Pancreas (tissue), 10 donors: ENCODE measurements at regions not wholly inside any gene's neighbourhood (a gene's known extent, or its start where the extent isn't known, plus 50 kb on each side); places are given as distances from the start of the nearest gene placed in this dataset.

Source experiments
- ATAC-seq, 4 donors: fragments of 200-7000 bp; cut with Tn5 transposase; one replicate each; pipeline versions ENCODE4 v1.8.0 to v1.9.1; 2020; ENCODE audit warnings: mild to moderate bottlenecking in 4 of 4, moderate library complexity in 4 of 4
- DNase-seq, 6 donors: peaks; one replicate each; pipeline ENCODE4 v3.0.0-alpha.2; 2020
- FAIRE-seq: peaks from 2 replicates; lab custom pipeline; 2012; peaks lifted over from hg19 to GRCh38; lab: Jason Lieb, UNC
- H3K27ac ChIP-seq, 4 donors: fragments of 200-600 bp; sonication (generic); 1 replicate in 3 of 4; 2 replicates in 1 of 4; pipeline versions ENCODE4 v1.5.0 to v1.8.0; 2020
- H3K27me3 ChIP-seq, 4 donors: fragments of 200-600 bp; one replicate each; pipeline ENCODE4 v1.8.0; 2021
- H3K36me3 ChIP-seq, 3 donors: fragments of 200-600 bp; sonication (generic) in 1 of 3; one replicate each; pipeline versions ENCODE4 v1.5.0 to v1.8.0; 2020 to 2021
- H3K4me1 ChIP-seq, 3 donors: fragments of 200-600 bp; one replicate each; pipeline ENCODE4 v1.8.0; 2021
- H3K4me3 ChIP-seq, 4 donors: fragments of 200-600 bp; sonication (generic) in 2 of 4; one replicate each; pipeline versions ENCODE4 v1.5.0 to v1.8.0; 2020 to 2021
- H3K9me3 ChIP-seq, 4 donors: fragments of 200-600 bp; one replicate each; pipeline ENCODE4 v1.8.0; 2021
- CTCF ChIP-seq, 4 donors: fragments of 200-600 bp; sonication (generic) in 3 of 4; IDR thresholded peaks; one replicate each; pipeline versions ENCODE4 v1.5.0 to v1.8.0; 2021; ENCODE audit warnings: antibody characterized with exemption in 4 of 4
- WGBS, 2 donors: extraction: QIAGEN DNeasy Blood & Tissue Kit; methylation state at CpG; one replicate each; pipeline ENCODE4 v1.1.7; 2013; 5-methylcytosine and 5-hydroxymethylcytosine counted together
- intact Hi-C, 3 donors: fragments of 100-400 bp; cut with DNase I; formaldehyde crosslinking; loops; one replicate each; pipeline versions ENCODE4 v1.11.1 to v1.14.2; 2022
- donor health status: healthy with polysubstance abuse.
- donor health status: DM: no; HTN: no; CAD: no; lungs with moderate emphysema.
- donor health status: DM: no; HTN: no; CAD: no.
- donor health status: control.
- donor health status: control.
- donor health status: Bipolar disorder and iron deficiency.
- donor health status: DM: yes; HTN: yes; CAD: no.
- donor health status: DM: no; HTN: no; CAD: no.
- donor health status: DM: no; HTN: no; CAD: no.
- donor health status: DM: yes; HTN: yes; CAD: no.

GRCh38 chr2:153105829-153106578 lies 372.6 kb downstream of the RPRM start:
- no peak for ATAC-seq
- FAIRE-seq = no peak
- no peak for DNase-seq
- no peak overlapping the region for H3K27ac ChIP-seq
- no peaks in the 10 kb centered on the region for H3K36me3 ChIP-seq
- TF ChIP-seq CTCF (IDR thresholded peaks at IDR 0.05) = no peak
- H3K4me3 ChIP-seq = no peak overlapping the region
- WGBS, 2 donors = 42 to 57% methylated on average over 2 of the region's 2 CpGs
- H3K4me1 ChIP-seq = no peaks in the 10 kb centered on the region
- H3K27me3 ChIP-seq = no peaks in the 10 kb centered on the region
- H3K9me3 ChIP-seq = no peaks in the 10 kb centered on the region
- intact Hi-C loops = no loop called here

- Histone ChIP-seq H3K4me1 (no peaks in the 10 kb centered on the region), H3K9me3 (no peaks in the 10 kb centered on the region), H3K27me3 (no peaks in the 10 kb centered on the region), H3K36me3 (no peaks in the 10 kb centered on the region), H3K4me3 (no peak overlapping the region), H3K27ac (no peak overlapping the region)
- intact Hi-C loops = no loop called here
- ATAC-seq (peak in 1 of 4 donors; percentile 46), FAIRE-seq (no peak), DNase-seq (no peak)
- WGBS, 2 donors = 3 to 9% methylated on average over 2 of the region's 2 CpGs
- no peak for TF ChIP-seq CTCF (IDR thresholded peaks at IDR 0.05)
Measured at GRCh38 chr2:153101187-153101586, 377.4 kb downstream of the RPRM start.

GRCh38 chr2:153100151-153100550 lies 378.4 kb downstream of the RPRM start:
- no peaks in the 10 kb centered on the region for H3K36me3 ChIP-seq
- H3K9me3 ChIP-seq = no peaks in the 10 kb centered on the region
- H3K27me3 ChIP-seq = no peaks in the 10 kb centered on the region
- no peaks in the 10 kb centered on the region for H3K4me1 ChIP-seq
- TF ChIP-seq CTCF (IDR thresholded peaks at IDR 0.05) = no peak
- H3K4me3 ChIP-seq = no peak overlapping the region
- intact Hi-C loops = no loop called here
- DNase-seq = no peak
- no peak for FAIRE-seq
- H3K27ac ChIP-seq = no peak overlapping the region
- no peak for ATAC-seq

- Histone ChIP-seq H3K27ac (no peak overlapping the region), H3K36me3 (no peaks in the 10 kb centered on the region), H3K27me3 (no peaks in the 10 kb centered on the region), H3K9me3 (no peaks in the 10 kb centered on the region), H3K4me1 (no peaks in the 10 kb centered on the region), H3K4me3 (no peak overlapping the region)
- intact Hi-C loops = no loop called here
- FAIRE-seq (no peak), DNase-seq (no peak), ATAC-seq (no peak)
- TF ChIP-seq CTCF (IDR thresholded peaks at IDR 0.05) = no peak
Measured at GRCh38 chr2:153098073-153098472, 379.7 kb downstream of the ARL6IP6 start.

GRCh38 chr2:153096272-153096671 lies 377.9 kb downstream of the ARL6IP6 start:
- H3K27ac ChIP-seq = no peak overlapping the region
- H3K4me1 ChIP-seq = no peaks in the 10 kb centered on the region
- ATAC-seq = no peak
- 74 to 79% methylated on average over 2 of the region's 2 CpGs for WGBS, 2 donors
- H3K9me3 ChIP-seq = no peaks in the 10 kb centered on the region
- FAIRE-seq = no peak
- intact Hi-C loops = no loop called here
- no peak for DNase-seq
- H3K4me3 ChIP-seq = no peak overlapping the region
- no peak for TF ChIP-seq CTCF (IDR thresholded peaks at IDR 0.05)
- no peaks in the 10 kb centered on the region for H3K36me3 ChIP-seq
- no peaks in the 10 kb centered on the region for H3K27me3 ChIP-seq
